OCI-LY7 (cell line): ENCODE measurements at regions not wholly inside any gene's neighbourhood (a gene's known extent, or its start where the extent isn't known, plus 50 kb on each side); places are given as distances from the start of the nearest gene placed in this dataset.

Experiments used
- BruUV-seq: library from RNA; stranded (reverse); fragments of 400-500 nt; replicated peaks from 2 replicates; lab custom pipeline; 2021; lab: Mats Ljungman, UMichigan
- CTCF ChIA-PET: fragments of 300-600 bp; sonication (Branson Sonifier 250); formaldehyde crosslinking; loops from one replicate; lab custom pipeline; 2022; ENCODE audit warnings: antibody characterized with exemption; ENCODE audit not compliant: unreplicated experiment; lab: Charles Lee
- POLR2A ChIA-PET: fragments of 300-600 bp; sonication (Branson Sonifier 250); formaldehyde crosslinking; loops from one replicate; lab custom pipeline; 2022; ENCODE audit warnings: antibody characterized with exemption; lab: Charles Lee
- DNase-seq: peaks from one replicate; pipeline ENCODE4 v3.0.0-alpha.2; 2015; ENCODE audit warnings: low spot score
- H2AFZ ChIP-seq: fragments of 200-600 bp; sonication (generic), shearing (Covaris generic); 2 replicates; pipeline ENCODE4 v1.6.1; 2014; ENCODE audit warnings: mild to moderate bottlenecking, antibody characterized with exemption, low read length, moderate library complexity
- H3K27ac ChIP-seq: fragments of 200-600 bp; sonication (generic); 2 replicates; pipeline ENCODE4 v1.5.1; 2014; ENCODE audit warnings: mixed run types, low read depth, mild to moderate bottlenecking, moderate library complexity, low read length, inconsistent platforms; ENCODE audit not compliant: poor library complexity, severe bottlenecking
- H3K36me3 ChIP-seq: fragments of 200-600 bp; sonication (generic); 2 replicates; pipeline ENCODE4 v1.6.1; 2014; ENCODE audit warnings: mild to moderate bottlenecking, antibody characterized with exemption, low read length, moderate library complexity, mixed read lengths; ENCODE audit not compliant: insufficient read depth
- H3K4me1 ChIP-seq: fragments of 200-600 bp; sonication (generic); 2 replicates; pipeline ENCODE4 v1.5.1; 2014; ENCODE audit warnings: mild to moderate bottlenecking, low read length; ENCODE audit not compliant: insufficient read depth, poor library complexity, severe bottlenecking
- H3K4me2 ChIP-seq: fragments of 200-600 bp; sonication (generic); 2 replicates; pipeline ENCODE4 v1.6.1; 2014; ENCODE audit warnings: mild to moderate bottlenecking, low read length
- H3K4me3 ChIP-seq: fragments of 200-600 bp; sonication (generic); 2 replicates; pipeline ENCODE4 v1.5.1; 2014; ENCODE audit warnings: mild to moderate bottlenecking, low read depth, low read length; ENCODE audit not compliant: poor library complexity, severe bottlenecking
- H3K79me2 ChIP-seq: fragments of 200-600 bp; sonication (generic); 2 replicates; pipeline ENCODE4 v1.6.1; 2016; ENCODE audit warnings: low read depth, mild to moderate bottlenecking, low read length, moderate library complexity, mixed read lengths; ENCODE audit not compliant: insufficient read depth
- H3K9me2 ChIP-seq: fragments of 200-600 bp; sonication (generic); 2 replicates; pipeline ENCODE4 v1.6.1; 2016; ENCODE audit warnings: mild to moderate bottlenecking, low read length, mixed read lengths; ENCODE audit not compliant: insufficient read depth
- H3K9me3 ChIP-seq: fragments of 200-600 bp; sonication (generic); 2 replicates; pipeline ENCODE4 v1.6.1; 2014; ENCODE audit warnings: mild to moderate bottlenecking, mixed run types, low read length, mixed read lengths
- H4K20me1 ChIP-seq: fragments of 200-600 bp; sonication (generic); 2 replicates; pipeline ENCODE4 v1.6.1; 2014; ENCODE audit warnings: mild to moderate bottlenecking, antibody characterized with exemption, low read length, moderate library complexity, mixed read lengths; ENCODE audit not compliant: insufficient read depth
- CTCF ChIP-seq: fragments of 200-600 bp; sonication (generic); conservative IDR thresholded peaks from 2 replicates; pipeline ENCODE4 v1.5.1; 2014; ENCODE audit warnings: mild to moderate bottlenecking, antibody characterized with exemption, low read length, moderate library complexity, mixed read lengths
- EZH2phosphoT487 ChIP-seq: fragments of 200-600 bp; sonication (generic); IDR thresholded peaks from 2 replicates; pipeline ENCODE4 v1.6.1; 2018; ENCODE audit warnings: low read depth, borderline replicate concordance, mild to moderate bottlenecking, mixed run types, antibody characterized with exemption, low read length, moderate library complexity, mixed read lengths
- intact Hi-C: fragments of 100-400 bp; cut with micrococcal nuclease; formaldehyde crosslinking; loops from one replicate; pipeline ENCODE4 v1.10.0; 2022; ENCODE audit not compliant: unreplicated experiment

GRCh38 chr6:110532431-110532830, 56.0 kb upstream of the SLC22A16 start:
- H4K20me1 ChIP-seq = no peaks in the 10 kb centered on the region
- ChIA-PET POLR2A (interaction anchor here (0.6 kb wide), 1 partner anchor 415 kb away, joined by 3 read pairs; no protein-coding TSS in a partner anchor), CTCF (no interaction called here)
- no peaks in the 10 kb centered on the region for H3K79me2 ChIP-seq
- no peaks in the 10 kb centered on the region for H3K36me3 ChIP-seq
- DNase-seq = no peak
- no TSS peak for BruUV-seq
- intact Hi-C loops = no loop called here
- no peak overlapping the region for H3K4me2 ChIP-seq
- H3K27ac ChIP-seq = no peak overlapping the region
- H3K9me2 ChIP-seq = no peaks in the 10 kb centered on the region
- no peak overlapping the region for H2AFZ ChIP-seq
- TF ChIP-seq CTCF (no peak), EZH2phosphoT487 (no peak)
- no peak overlapping the region for H3K4me3 ChIP-seq
- H3K4me1 ChIP-seq = no peaks in the 10 kb centered on the region
- peaks cover 8% of the 10 kb centered on the region for H3K9me3 ChIP-seq

GRCh38 chr6:110530671-110531070, 54.3 kb upstream of the SLC22A16 start:
- H3K79me2 ChIP-seq = no peaks in the 10 kb centered on the region
- TF ChIP-seq CTCF = no peak
- no peak for TF ChIP-seq EZH2phosphoT487
- no peak overlapping the region for H3K4me3 ChIP-seq
- CTCF ChIA-PET = no interaction called here
- intact Hi-C loops = no loop called here
- H3K9me2 ChIP-seq = no peaks in the 10 kb centered on the region
- H3K27ac ChIP-seq = no peak overlapping the region
- no peaks in the 10 kb centered on the region for H3K36me3 ChIP-seq
- BruUV-seq = no TSS peak
- POLR2A ChIA-PET = no interaction called here
- H3K4me1 ChIP-seq = no peaks in the 10 kb centered on the region
- H3K4me2 ChIP-seq = no peak overlapping the region
- no peaks in the 10 kb centered on the region for H4K20me1 ChIP-seq
- peaks cover 8% of the 10 kb centered on the region for H3K9me3 ChIP-seq
- DNase-seq = no peak
- H2AFZ ChIP-seq = no peak overlapping the region

- Histone ChIP-seq H3K4me3 (no peak overlapping the region), H3K27ac (no peak overlapping the region), H3K4me2 (no peak overlapping the region), H3K9me2 (no peaks in the 10 kb centered on the region), H3K79me2 (no peaks in the 10 kb centered on the region), H4K20me1 (no peaks in the 10 kb centered on the region), H3K36me3 (no peaks in the 10 kb centered on the region), H3K9me3 (peaks cover 4% of the 10 kb centered on the region), H3K4me1 (no peaks in the 10 kb centered on the region), H2AFZ (no peak overlapping the region)
- intact Hi-C loops = loop anchor here (2.0 to 5.0 kb wide), 2 partner anchors 469 to 682 kb away; no protein-coding TSS in a partner anchor
- DNase-seq = no peak
- POLR2A ChIA-PET = no interaction called here
- no TSS peak for BruUV-seq
- no peak for TF ChIP-seq CTCF
- no peak for TF ChIP-seq EZH2phosphoT487
- CTCF ChIA-PET = no interaction called here
These were observed 53.5 kb upstream of the SLC22A16 start for GRCh38 chr6:110529907-110530306.
